Mammary epithelial cell (primary cell): ENCODE measurements at regions not wholly inside any gene's neighbourhood (a gene's known extent, or its start where the extent isn't known, plus 50 kb on each side); places are given as distances from the start of the nearest gene placed in this dataset.

Source experiments
- CTCF ChIP-seq, 2 donors: IDR thresholded peaks in 1 of 2; conservative IDR thresholded peaks in 1 of 2; 2 replicates each; pipeline ENCODE4 v1.5.1; 2011 to 2012; ENCODE audit warnings: inconsistent platforms in 2 of 2, low read length in 2 of 2, mild to moderate bottlenecking in 2 of 2, control low read depth in 1 of 2, low read depth in 1 of 2; ENCODE audit not compliant: insufficient read depth in 1 of 2; ENCODE audit errors: extremely low read depth in 1 of 2
- EZH2 ChIP-seq: IDR thresholded peaks from 2 replicates; pipeline ENCODE4 v1.6.1; 2012; ENCODE audit warnings: low read length, inconsistent platforms, borderline replicate concordance

GRCh38 chrX:10047631-10048030, 80.5 kb downstream of the CLDN34 start:
- no peak for TF ChIP-seq CTCF (conservative IDR thresholded peaks at IDR 0.05 in 1 of 2, IDR thresholded peaks at IDR 0.05 in 1 of 2; ENCODE audit: extremely low read depth in 1 of 2, insufficient read depth in 1 of 2, low read depth in 1 of 2, low read length in 2 of 2)
- TF ChIP-seq EZH2, result no peak
